SH-SY5Y (cell line): ENCODE measurements at regions not wholly inside any gene's neighbourhood (a gene's known extent, or its start where the extent isn't known, plus 50 kb on each side); places are given as distances from the start of the nearest gene placed in this dataset.

ENCODE experiments used
- GATA2 ChIP-seq: IDR thresholded peaks from 2 replicates; pipeline ENCODE4 v1.6.1; 2011; ENCODE audit warnings: mild to moderate bottlenecking, low read depth, low read length
- GATA3 ChIP-seq: IDR thresholded peaks from 2 replicates; pipeline ENCODE4 v1.6.1; 2011; ENCODE audit warnings: low read depth, mild to moderate bottlenecking, low read length, moderate library complexity

GRCh38 chr3:135539351-135539750, 426.2 kb upstream of the PPP2R3A start:
- no peak for TF ChIP-seq GATA2
- TF ChIP-seq GATA3 = no peak

GRCh38 chr3:135539854-135540253, 425.7 kb upstream of the PPP2R3A start:
- TF ChIP-seq GATA3 (no peak), GATA2 (no peak)

GRCh38 chr3:135549928-135550494, 415.5 kb upstream of the PPP2R3A start:
- TF ChIP-seq GATA3 (no peak), GATA2 (no peak)

GRCh38 chr3:135556174-135556573, 409.4 kb upstream of the PPP2R3A start:
- TF ChIP-seq GATA3 = no peak
- TF ChIP-seq GATA2 = no peak

- no peak for TF ChIP-seq GATA2
- no peak for TF ChIP-seq GATA3
Measured at GRCh38 chr3:135558150-135558783, 407.3 kb upstream of the PPP2R3A start.

- TF ChIP-seq GATA2 (no peak), GATA3 (no peak)
Measured at GRCh38 chr3:135558906-135559305, 406.6 kb upstream of the PPP2R3A start.

- TF ChIP-seq GATA2 = no peak
- TF ChIP-seq GATA3 = no peak
Measured at GRCh38 chr3:135559802-135560201, 405.7 kb upstream of the PPP2R3A start.

- TF ChIP-seq GATA3 (no peak), GATA2 (no peak)
Measured at GRCh38 chr3:135560847-135561246, 404.7 kb upstream of the PPP2R3A start.

- TF ChIP-seq GATA3 (no peak), GATA2 (no peak)
Measured at GRCh38 chr3:135564696-135565095, 400.8 kb upstream of the PPP2R3A start.

- no peak for TF ChIP-seq GATA2
- no peak for TF ChIP-seq GATA3
Measured at GRCh38 chr3:135565546-135565945, 400.0 kb upstream of the PPP2R3A start.

GRCh38 chr3:135567223-135567622, 398.3 kb upstream of the PPP2R3A start:
- no peak for TF ChIP-seq GATA2

- TF ChIP-seq GATA2 (no peak), GATA3 (no peak)
Measured at GRCh38 chr3:135576751-135577150, 388.8 kb upstream of the PPP2R3A start.

GRCh38 chr3:135581806-135582205, 383.7 kb upstream of the PPP2R3A start:
- TF ChIP-seq GATA2 (no peak), GATA3 (no peak)

- TF ChIP-seq GATA3 = no peak
- TF ChIP-seq GATA2 = no peak
Measured at GRCh38 chr3:135582800-135583199, 382.7 kb upstream of the PPP2R3A start.

GRCh38 chr3:135596563-135596962, 369.0 kb upstream of the PPP2R3A start:
- TF ChIP-seq GATA2 (no peak), GATA3 (no peak)
